Calu3 (cell line): ENCODE measurements at regions not wholly inside any gene's neighbourhood (a gene's known extent, or its start where the extent isn't known, plus 50 kb on each side); places are given as distances from the start of the nearest gene placed in this dataset.

Experiments used
- BruUV-seq: library from RNA; stranded (reverse); fragments of 400-500 nt; replicated peaks from 2 replicates; lab custom pipeline; 2021; lab: Mats Ljungman, UMichigan
- CTCF ChIA-PET: fragments of 300-600 bp; sonication (Branson Sonifier 250); formaldehyde crosslinking; loops from one replicate; lab custom pipeline; 2022; ENCODE audit warnings: antibody characterized with exemption; lab: Charles Lee
- DNase-seq: peaks from one replicate; pipeline ENCODE4 v3.0.0; 2022
- H3K27ac Mint-ChIP-seq: one replicate; pipeline ENCODE4 v1.8.0; 2022; ENCODE audit warnings: mixed read lengths; ENCODE audit not compliant: unreplicated experiment
- H3K27me3 Mint-ChIP-seq: one replicate; pipeline ENCODE4 v1.8.0; 2022; ENCODE audit warnings: mixed read lengths; ENCODE audit not compliant: unreplicated experiment
- H3K36me3 Mint-ChIP-seq: one replicate; pipeline ENCODE4 v1.8.0; 2022; ENCODE audit warnings: mild to moderate bottlenecking, moderate library complexity, mixed read lengths; ENCODE audit not compliant: insufficient read depth, unreplicated experiment
- H3K4me1 Mint-ChIP-seq: one replicate; pipeline ENCODE4 v1.8.0; 2022; ENCODE audit warnings: mild to moderate bottlenecking, low read depth, mixed read lengths; ENCODE audit not compliant: unreplicated experiment
- H3K4me3 Mint-ChIP-seq: one replicate; pipeline ENCODE4 v1.8.0; 2022; ENCODE audit warnings: mild to moderate bottlenecking, low read depth, moderate library complexity, mixed read lengths; ENCODE audit not compliant: unreplicated experiment
- H3K9me3 Mint-ChIP-seq: one replicate; pipeline ENCODE4 v1.8.0; 2022; ENCODE audit warnings: low read depth, mixed read lengths; ENCODE audit not compliant: unreplicated experiment
- CTCF ChIP-seq: fragments of 200-600 bp; IDR thresholded peaks from one replicate; pipeline ENCODE4 v1.8.0; 2022; ENCODE audit warnings: antibody characterized with exemption; ENCODE audit not compliant: unreplicated experiment
- intact Hi-C: fragments of 100-400 bp; cut with micrococcal nuclease; formaldehyde crosslinking; loops from one replicate; pipeline ENCODE4 v1.10.0; 2022; ENCODE audit not compliant: unreplicated experiment

- Mint-ChIP-seq H3K4me3 (no peak overlapping the region), H3K9me3 (peaks cover 20% of the 10 kb centered on the region), H3K4me1 (no peaks in the 10 kb centered on the region), H3K27ac (no peak overlapping the region), H3K27me3 (no peaks in the 10 kb centered on the region), H3K36me3 (no peaks in the 10 kb centered on the region)
- no TSS peak for BruUV-seq
- no peak for DNase-seq
- intact Hi-C loops, result no loop called here
- TF ChIP-seq CTCF, result no peak
- CTCF ChIA-PET, result interaction anchor here (0.7 kb wide), 1 partner anchor 1188 kb away, joined by 3 read pairs; no protein-coding TSS in a partner anchor
These were observed 405.0 kb upstream of the ZNF507 start for GRCh38 chr19:31940396-31940795.

- Mint-ChIP-seq H3K4me3 (no peak overlapping the region), H3K4me1 (no peaks in the 10 kb centered on the region), H3K36me3 (no peaks in the 10 kb centered on the region), H3K27ac (no peak overlapping the region), H3K27me3 (no peaks in the 10 kb centered on the region), H3K9me3 (peaks cover 6% of the 10 kb centered on the region)
- CTCF ChIA-PET, result no interaction called here
- DNase-seq, result no peak
- BruUV-seq, result no TSS peak
- no peak for TF ChIP-seq CTCF
- intact Hi-C loops, result no loop called here
These were observed 402.2 kb upstream of the ZNF507 start for GRCh38 chr19:31943191-31943661.

GRCh38 chr19:31943778-31944177 is 401.6 kb upstream of the ZNF507 start:
- intact Hi-C loops, result no loop called here

GRCh38 chr19:31944326-31944725 is 401.1 kb upstream of the ZNF507 start:
- intact Hi-C loops, result no loop called here
- peaks cover 6% of the 10 kb centered on the region for H3K9me3 Mint-ChIP-seq
- no peaks in the 10 kb centered on the region for H3K4me1 Mint-ChIP-seq
- no peak for TF ChIP-seq CTCF
- CTCF ChIA-PET, result no interaction called here
- H3K4me3 Mint-ChIP-seq, result no peak overlapping the region
- no peak for DNase-seq
- no peak overlapping the region for H3K27ac Mint-ChIP-seq
- no peaks in the 10 kb centered on the region for H3K36me3 Mint-ChIP-seq
- BruUV-seq, result no TSS peak
- no peaks in the 10 kb centered on the region for H3K27me3 Mint-ChIP-seq

More at GRCh38 chr19:31943778-31944177, 401.6 kb upstream of the ZNF507 start:
- CTCF ChIA-PET, result no interaction called here
- BruUV-seq, result no TSS peak
- no peak overlapping the region for H3K27ac Mint-ChIP-seq
- no peak for DNase-seq
- H3K4me3 Mint-ChIP-seq, result no peak overlapping the region
- no peaks in the 10 kb centered on the region for H3K27me3 Mint-ChIP-seq
- H3K36me3 Mint-ChIP-seq, result no peaks in the 10 kb centered on the region
- TF ChIP-seq CTCF, result no peak
- H3K9me3 Mint-ChIP-seq, result peaks cover 6% of the 10 kb centered on the region
- H3K4me1 Mint-ChIP-seq, result no peaks in the 10 kb centered on the region
